HG02885 (cell line): ENCODE measurements at regions not wholly inside any gene's neighbourhood (a gene's known extent, or its start where the extent isn't known, plus 50 kb on each side); places are given as distances from the start of the nearest gene placed in this dataset.
A peak's percentile ranks its signal among the peaks of the same experiment; 100 is the strongest.

ENCODE experiments used
- ATAC-seq: cut with Tn5 transposase; IDR thresholded peaks from one replicate; pipeline ENCODE4 v1.9.1; 2021; ENCODE audit warnings: mild to moderate bottlenecking; ENCODE audit not compliant: unreplicated experiment, poor library complexity

GRCh38 chr3:83513051-83513450 is 1445.7 kb upstream of the CADM2 start:
- no peak for ATAC-seq

GRCh38 chr3:83513677-83514076 is 1445.1 kb upstream of the CADM2 start:
- no peak for ATAC-seq

- no peak for ATAC-seq
Measured at GRCh38 chr3:83514130-83514914, 1444.5 kb upstream of the CADM2 start.

GRCh38 chr3:83515123-83515522 is 1443.7 kb upstream of the CADM2 start:
- no peak for ATAC-seq

GRCh38 chr3:83523470-83524073 is 1435.2 kb upstream of the CADM2 start:
- ATAC-seq = peak; percentile 75

- no peak for ATAC-seq
Measured at GRCh38 chr3:83524901-83525300, 1433.9 kb upstream of the CADM2 start.

GRCh38 chr3:83559082-83559481 is 1399.7 kb upstream of the CADM2 start:
- ATAC-seq = no peak

GRCh38 chr3:83567935-83568334 is 1390.9 kb upstream of the CADM2 start:
- no peak for ATAC-seq

- ATAC-seq = no peak
Measured at GRCh38 chr3:83581546-83581945, 1377.2 kb upstream of the CADM2 start.

GRCh38 chr3:83601704-83602103 is 1357.1 kb upstream of the CADM2 start:
- ATAC-seq = no peak

- ATAC-seq = no peak
Measured at GRCh38 chr3:83622526-83622925, 1336.3 kb upstream of the CADM2 start.

- ATAC-seq = no peak
Measured at GRCh38 chr3:83625261-83625660, 1333.5 kb upstream of the CADM2 start.

- no peak for ATAC-seq
Measured at GRCh38 chr3:83628471-83628870, 1330.3 kb upstream of the CADM2 start.

- no peak for ATAC-seq
Measured at GRCh38 chr3:83632526-83632925, 1326.3 kb upstream of the CADM2 start.

GRCh38 chr3:83633758-83634157 is 1325.0 kb upstream of the CADM2 start:
- no peak for ATAC-seq

- ATAC-seq = no peak
Measured at GRCh38 chr3:83649692-83650091, 1309.1 kb upstream of the CADM2 start.

- no peak for ATAC-seq
Measured at GRCh38 chr3:83655083-83655482, 1303.7 kb upstream of the CADM2 start.

GRCh38 chr3:83662381-83662960 is 1296.3 kb upstream of the CADM2 start:
- ATAC-seq = no peak

GRCh38 chr3:83670416-83670815 is 1288.4 kb upstream of the CADM2 start:
- no peak for ATAC-seq

GRCh38 chr3:83683937-83684598 is 1274.7 kb upstream of the CADM2 start:
- no peak for ATAC-seq

- ATAC-seq = no peak
Measured at GRCh38 chr3:83706669-83707068, 1252.1 kb upstream of the CADM2 start.
